ENCODE measurements at regions not wholly inside any gene's neighbourhood (a gene's known extent, or its start where the extent isn't known, plus 50 kb on each side); places are given as distances from the start of the nearest gene placed in this dataset.
"Not testable (repeated sequence)": the region's sequence is repeated elsewhere in the genome, so short reads cannot be mapped to it uniquely, and the experiment has no call there.

- H3K9me2 ChIP-seq (ENCODE audit: insufficient read depth, low read length) = no peaks in the 10 kb centered on the region
- TF ChIP-seq EZH2phosphoT487 (IDR thresholded peaks at IDR 0.05; ENCODE audit: borderline replicate concordance, low read depth, low read length) = no peak
- TF ChIP-seq, protein P1, sequence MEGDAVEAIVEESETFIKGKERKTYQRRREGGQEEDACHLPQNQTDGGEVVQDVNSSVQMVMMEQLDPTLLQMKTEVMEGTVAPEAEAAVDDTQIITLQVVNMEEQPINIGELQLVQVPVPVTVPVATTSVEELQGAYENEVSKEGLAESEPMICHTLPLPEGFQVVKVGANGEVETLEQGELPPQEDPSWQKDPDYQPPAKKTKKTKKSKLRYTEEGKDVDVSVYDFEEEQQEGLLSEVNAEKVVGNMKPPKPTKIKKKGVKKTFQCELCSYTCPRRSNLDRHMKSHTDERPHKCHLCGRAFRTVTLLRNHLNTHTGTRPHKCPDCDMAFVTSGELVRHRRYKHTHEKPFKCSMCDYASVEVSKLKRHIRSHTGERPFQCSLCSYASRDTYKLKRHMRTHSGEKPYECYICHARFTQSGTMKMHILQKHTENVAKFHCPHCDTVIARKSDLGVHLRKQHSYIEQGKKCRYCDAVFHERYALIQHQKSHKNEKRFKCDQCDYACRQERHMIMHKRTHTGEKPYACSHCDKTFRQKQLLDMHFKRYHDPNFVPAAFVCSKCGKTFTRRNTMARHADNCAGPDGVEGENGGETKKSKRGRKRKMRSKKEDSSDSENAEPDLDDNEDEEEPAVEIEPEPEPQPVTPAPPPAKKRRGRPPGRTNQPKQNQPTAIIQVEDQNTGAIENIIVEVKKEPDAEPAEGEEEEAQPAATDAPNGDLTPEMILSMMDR (conservative IDR thresholded peaks at IDR 0.05; ENCODE audit: low read length) = no peak
- DNase-seq (ENCODE audit: low spot score) = no peak
- no peak overlapping the region for H3K4me2 ChIP-seq (ENCODE audit: low read length)
- no peaks in the 10 kb centered on the region for H4K20me1 ChIP-seq (ENCODE audit: insufficient read depth, low read length)
- H3K27ac ChIP-seq (ENCODE audit: low read depth, low read length, poor library complexity, severe bottlenecking) = no peak overlapping the region
- no peak overlapping the region for H3K4me3 ChIP-seq (ENCODE audit: low read depth, low read length, poor library complexity, severe bottlenecking)
- intact Hi-C loops (cut with micrococcal nuclease; ENCODE audit: unreplicated experiment) = no loop called here
- no peaks in the 10 kb centered on the region for H3K79me2 ChIP-seq (ENCODE audit: insufficient read depth, low read depth, low read length)
- H3K36me3 ChIP-seq (ENCODE audit: insufficient read depth, low read length) = no peaks in the 10 kb centered on the region
- H2AFZ ChIP-seq (ENCODE audit: low read length) = no peak overlapping the region
- BruUV-seq (replicated peaks) = no TSS peak
- no peaks in the 10 kb centered on the region for H3K9me3 ChIP-seq (ENCODE audit: low read length)
- H3K4me1 ChIP-seq (ENCODE audit: insufficient read depth, low read length, poor library complexity, severe bottlenecking) = no peaks in the 10 kb centered on the region
- ChIA-PET POLR2A (interaction anchor here (0.6 kb wide), 1 partner anchor 285 kb away, joined by 3 read pairs; no protein-coding TSS in a partner anchor), CTCF (ENCODE audit: unreplicated experiment) (no interaction called here)
Measured at GRCh38 chr4:96407225-96407624, 567.3 kb downstream of the PDHA2 start.

- no peaks in the 10 kb centered on the region for H3K36me3 ChIP-seq (ENCODE audit: insufficient read depth, low read length)
- no peak overlapping the region for H3K4me2 ChIP-seq (ENCODE audit: low read length)
- H3K4me3 ChIP-seq (ENCODE audit: low read depth, low read length, poor library complexity, severe bottlenecking) = no peak overlapping the region
- no peaks in the 10 kb centered on the region for H4K20me1 ChIP-seq (ENCODE audit: insufficient read depth, low read length)
- intact Hi-C loops (cut with micrococcal nuclease; ENCODE audit: unreplicated experiment) = no loop called here
- POLR2A ChIA-PET = no interaction called here
- H3K4me1 ChIP-seq (ENCODE audit: insufficient read depth, low read length, poor library complexity, severe bottlenecking) = no peaks in the 10 kb centered on the region
- no TSS peak for BruUV-seq (replicated peaks)
- no peak overlapping the region for H3K27ac ChIP-seq (ENCODE audit: low read depth, low read length, poor library complexity, severe bottlenecking)
- no peaks in the 10 kb centered on the region for H3K9me2 ChIP-seq (ENCODE audit: insufficient read depth, low read length)
- TF ChIP-seq, protein P1 (conservative IDR thresholded peaks at IDR 0.05; ENCODE audit: low read length) = no peak
- CTCF ChIA-PET (ENCODE audit: unreplicated experiment) = no interaction called here
- no peak for DNase-seq (ENCODE audit: low spot score)
- no peaks in the 10 kb centered on the region for H3K9me3 ChIP-seq (ENCODE audit: low read length)
- H2AFZ ChIP-seq (ENCODE audit: low read length) = no peak overlapping the region
- no peaks in the 10 kb centered on the region for H3K79me2 ChIP-seq (ENCODE audit: insufficient read depth, low read depth, low read length)
Measured at GRCh38 chr4:96407738-96408463, 568.0 kb downstream of the PDHA2 start.

GRCh38 chr4:96414853-96415252 lies 575.0 kb downstream of the PDHA2 start:
- H3K4me1 ChIP-seq (ENCODE audit: insufficient read depth, low read length, poor library complexity, severe bottlenecking); H3K9me3 ChIP-seq (ENCODE audit: low read length); H3K36me3 ChIP-seq (ENCODE audit: insufficient read depth, low read length); H3K79me2 ChIP-seq (ENCODE audit: insufficient read depth, low read depth, low read length); H3K9me2 ChIP-seq (ENCODE audit: insufficient read depth, low read length); CTCF ChIA-PET (ENCODE audit: unreplicated experiment); DNase-seq (ENCODE audit: low spot score); H4K20me1 ChIP-seq (ENCODE audit: insufficient read depth, low read length); BruUV-seq (replicated peaks); H2AFZ ChIP-seq (ENCODE audit: low read length); H3K27ac ChIP-seq (ENCODE audit: low read depth, low read length, poor library complexity, severe bottlenecking); intact Hi-C loops (cut with micrococcal nuclease; ENCODE audit: unreplicated experiment); POLR2A ChIA-PET; H3K4me2 ChIP-seq (ENCODE audit: low read length); H3K4me3 ChIP-seq (ENCODE audit: low read depth, low read length, poor library complexity, severe bottlenecking): not testable (repeated sequence)

Data from OCI-LY7 (cell line).